Right lobe of liver (tissue), 4 donors: ENCODE measurements at regions not wholly inside any gene's neighbourhood (a gene's known extent, or its start where the extent isn't known, plus 50 kb on each side); places are given as distances from the start of the nearest gene placed in this dataset.

Source experiments
- CTCF ChIP-seq, 4 donors: fragments of 200-600 bp in 3 of 4; fragments of 450-650 bp in 1 of 4; IDR thresholded peaks; one replicate each; pipeline versions ENCODE4 v1.5.1 to v1.8.0; 2016 to 2022; ENCODE audit warnings: antibody characterized with exemption in 4 of 4, mild to moderate bottlenecking in 2 of 4
- POLR2A ChIP-seq: fragments of 450-650 bp; IDR thresholded peaks from one replicate; pipeline ENCODE4 v1.6.1; 2017; ENCODE audit warnings: antibody characterized with exemption, mild to moderate bottlenecking
- donor health status: DM: no; HTN: no; CAD: no.
- donor health status: DM: no; HTN: no; CAD: no.
- donor health status: DM: no; HTN: yes; CAD: no.

- TF ChIP-seq POLR2A (no peak), CTCF (IDR thresholded peaks at IDR 0.05) (no peak)
Measured at GRCh38 chr7:54278847-54279246, 263.3 kb upstream of the VSTM2A start.
